ENCODE measurements at regions not wholly inside any gene's neighbourhood (a gene's known extent, or its start where the extent isn't known, plus 50 kb on each side); places are given as distances from the start of the nearest gene placed in this dataset.
"Not testable (repeated sequence)": the region's sequence is repeated elsewhere in the genome, so short reads cannot be mapped to it uniquely, and the experiment has no call there.

- no peak for DNase-seq
These were observed 290.4 kb upstream of the DYNLRB2 start for GRCh38 chr16:80250381-80250780.

- not testable (repeated sequence) for DNase-seq
These were observed 297.5 kb upstream of the DYNLRB2 start for GRCh38 chr16:80243303-80243702.

- DNase-seq, result not testable (repeated sequence)
These were observed 298.5 kb upstream of the DYNLRB2 start for GRCh38 chr16:80242279-80242678.

- no peak for DNase-seq
These were observed 307.5 kb upstream of the DYNLRB2 start for GRCh38 chr16:80233097-80233835.

GRCh38 chr16:80231888-80232287 is 308.9 kb upstream of the DYNLRB2 start:
- no peak for DNase-seq

- DNase-seq, result no peak
These were observed 309.7 kb upstream of the DYNLRB2 start for GRCh38 chr16:80231121-80231520.

- DNase-seq, result no peak
These were observed 310.3 kb upstream of the DYNLRB2 start for GRCh38 chr16:80230328-80231120.

GRCh38 chr16:80226499-80226898 is 314.3 kb upstream of the DYNLRB2 start:
- no peak for DNase-seq

GRCh38 chr16:80210787-80211186 is 330.0 kb upstream of the DYNLRB2 start:
- DNase-seq, result no peak

- DNase-seq, result no peak
These were observed 332.1 kb upstream of the DYNLRB2 start for GRCh38 chr16:80208743-80209142.

- DNase-seq, result no peak
These were observed 332.8 kb upstream of the DYNLRB2 start for GRCh38 chr16:80208015-80208414.

GRCh38 chr16:80203821-80204220 is 337.0 kb upstream of the DYNLRB2 start:
- no peak for DNase-seq

- DNase-seq, result no peak
These were observed 337.9 kb upstream of the DYNLRB2 start for GRCh38 chr16:80202831-80203413.

GRCh38 chr16:80200079-80200478 is 340.7 kb upstream of the DYNLRB2 start:
- DNase-seq, result no peak

- no peak for DNase-seq
These were observed 341.2 kb upstream of the DYNLRB2 start for GRCh38 chr16:80199614-80200013.

GRCh38 chr16:80198311-80199299 is 342.2 kb upstream of the DYNLRB2 start:
- DNase-seq, result no peak

- no peak for DNase-seq
These were observed 343.0 kb upstream of the DYNLRB2 start for GRCh38 chr16:80197741-80198201.

- no peak for DNase-seq
These were observed 348.9 kb upstream of the DYNLRB2 start for GRCh38 chr16:80191928-80192327.

GRCh38 chr16:80189476-80190175 is 351.2 kb upstream of the DYNLRB2 start:
- DNase-seq, result no peak

GRCh38 chr16:80176114-80176513 is 364.7 kb upstream of the DYNLRB2 start:
- DNase-seq, result no peak

- no peak for DNase-seq
These were observed 365.8 kb upstream of the DYNLRB2 start for GRCh38 chr16:80175011-80175410.

GRCh38 chr16:80174416-80174815 is 366.4 kb upstream of the DYNLRB2 start:
- DNase-seq, result no peak

All from effector CD4-positive, alpha-beta T cell (primary cell).